ENCODE measurements at regions not wholly inside any gene's neighbourhood (a gene's known extent, or its start where the extent isn't known, plus 50 kb on each side); places are given as distances from the start of the nearest gene placed in this dataset.

DNA sequence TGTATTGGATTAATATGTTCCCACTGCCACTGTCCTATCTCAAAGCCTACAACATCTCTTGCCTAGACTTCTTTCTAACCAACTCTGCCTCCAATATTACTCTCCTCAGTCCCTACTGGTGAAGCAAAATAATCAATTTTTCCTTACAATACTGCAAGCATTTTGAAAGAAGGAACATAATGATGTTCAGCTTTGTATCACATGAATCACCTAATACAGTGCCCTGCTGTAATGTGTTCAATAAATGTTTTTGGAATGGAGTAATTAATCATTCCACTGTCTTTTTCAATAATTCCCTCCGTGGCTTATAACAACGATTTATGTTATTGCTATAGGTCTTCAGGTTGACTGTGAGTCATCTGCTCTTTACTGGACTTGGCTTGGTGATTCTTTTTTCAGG is 356.4 kb downstream of the TDRD15 start:
- TF ChIP-seq BHLHE40 (IDR thresholded peaks at IDR 0.05; ENCODE audit: borderline replicate concordance), result no peak
- no peak for TF ChIP-seq FOXM1 (IDR thresholded peaks at IDR 0.05; ENCODE audit: borderline replicate concordance)
- no peak for TF ChIP-seq LEF1 (IDR thresholded peaks at IDR 0.05; ENCODE audit: borderline replicate concordance)
- TF ChIP-seq SP1 (IDR thresholded peaks at IDR 0.05), result no peak
- no peak for TF ChIP-seq TARDBP (IDR thresholded peaks at IDR 0.05)
- TF ChIP-seq FOXA1 (IDR thresholded peaks at IDR 0.05), result no peak
